Tibial nerve (tissue), 3 donors: ENCODE measurements at regions not wholly inside any gene's neighbourhood (a gene's known extent, or its start where the extent isn't known, plus 50 kb on each side); places are given as distances from the start of the nearest gene placed in this dataset.

Source experiments
- CTCF ChIP-seq, 5 experiments: fragments of 200-600 bp in 3 of 5; fragments of 450-650 bp in 2 of 5; sonication (generic) in 3 of 5; IDR thresholded peaks; one replicate each; pipeline ENCODE4 v1.5.1; 2016 to 2019; ENCODE audit warnings: antibody characterized with exemption in 5 of 5, mild to moderate bottlenecking in 3 of 5, moderate library complexity in 2 of 5
- POLR2A ChIP-seq, 2 donors: fragments of 450-650 bp; IDR thresholded peaks; one replicate each; pipeline ENCODE4 v1.6.1; 2017; ENCODE audit warnings: antibody characterized with exemption in 2 of 2, mild to moderate bottlenecking in 2 of 2, moderate library complexity in 2 of 2

- TF ChIP-seq CTCF (IDR thresholded peaks at IDR 0.05): no peak
- TF ChIP-seq POLR2A (IDR thresholded peaks at IDR 0.05): no peak
These were observed 111.1 kb downstream of the DLL1 start for GRCh38 chr6:170179616-170180324.
